K562 (cell line): ENCODE measurements at regions not wholly inside any gene's neighbourhood (a gene's known extent, or its start where the extent isn't known, plus 50 kb on each side); places are given as distances from the start of the nearest gene placed in this dataset.

Experiments used
- ATAC-seq: fragments of 200-7000 bp; cut with Tn5 transposase; 3 replicates; pipeline ENCODE4 v1.9.1; 2020; ENCODE audit warnings: moderate library complexity
- BruUV-seq: library from RNA; stranded (reverse); fragments of 400-500 nt; replicated peaks from 2 replicates; lab custom pipeline; 2021; lab: Mats Ljungman, UMichigan
- CTCF ChIA-PET: fragments of 300-600 bp; formaldehyde crosslinking; extraction: SDS; loops from one replicate; lab custom pipeline; 2021; ENCODE audit warnings: low intra/inter-chr PET ratio; lab: Yijun Ruan, JAX
- POLR2A ChIA-PET: fragments of 300-600, 350-650 bp; sonication (Branson Sonifier 250); formaldehyde crosslinking; extraction: SDS; loops from one replicate; lab custom pipeline; 2021; ENCODE audit warnings: antibody characterized with exemption, inconsistent platforms; lab: Yijun Ruan, JAX
- DNase-seq, 4 experiments: peaks; one replicate each; pipeline versions ENCODE4 v3.0.0 to v3.0.0-alpha.2; 2011 to 2018; ENCODE audit warnings: low spot score in 3 of 4, mixed read lengths in 3 of 4; ENCODE audit errors: extremely low read depth in 1 of 4
- FAIRE-seq: peaks from 2 replicates; lab custom pipeline; 2011; peaks lifted over from hg19 to GRCh38; lab: Jason Lieb, UNC
- H2AFZ ChIP-seq: 2 replicates; pipeline ENCODE4 v1.6.0; 2011; ENCODE audit warnings: low read depth, low read length, control low read depth, inconsistent platforms
- H3K27ac ChIP-seq: fragments of 200-600 bp; 3 replicates; pipeline ENCODE4 v1.8.0; 2011; ENCODE audit warnings: low read depth, mild to moderate bottlenecking, control low read depth, inconsistent platforms, low read length, moderate library complexity, mixed read lengths; ENCODE audit errors: extremely low read depth
- H3K27me3 ChIP-seq, 2 experiments: fragments of 300-600 bp in 1 of 2; 2 replicates in 1 of 2; 3 replicates in 1 of 2; pipeline versions ENCODE4 v1.6.0 to v1.8.0; 2011; ENCODE audit warnings: inconsistent platforms in 2 of 2, low read length in 2 of 2, mild to moderate bottlenecking in 1 of 2, mixed read lengths in 1 of 2, moderate library complexity in 1 of 2; ENCODE audit not compliant: control insufficient read depth in 2 of 2, insufficient read depth in 2 of 2
- H3K36me3 ChIP-seq: fragments of 300-600 bp; 3 replicates; pipeline ENCODE4 v1.8.0; 2011; ENCODE audit warnings: mild to moderate bottlenecking, low read length, inconsistent platforms; ENCODE audit not compliant: control insufficient read depth, insufficient read depth
- H3K4me1 ChIP-seq, 2 experiments: fragments of 200-600 bp in 1 of 2; replicated peaks in 1 of 2; 2 replicates in 1 of 2; 3 replicates in 1 of 2; pipeline versions ENCODE4 v1.5.1 to v1.8.0; 2011; ENCODE audit warnings: inconsistent platforms in 2 of 2, low read length in 2 of 2, mild to moderate bottlenecking in 1 of 2, mixed read lengths in 1 of 2, moderate library complexity in 1 of 2; ENCODE audit not compliant: control insufficient read depth in 2 of 2, insufficient read depth in 2 of 2
- H3K4me2 ChIP-seq: 2 replicates; pipeline ENCODE4 v1.6.1; 2011; ENCODE audit warnings: low read length, control low read depth, inconsistent platforms, mixed read lengths; ENCODE audit not compliant: insufficient read depth
- H3K4me3 ChIP-seq: fragments of 200-600 bp; sonication (generic), shearing (Covaris generic); 2 replicates; pipeline ENCODE4 v1.5.1; 2016; ENCODE audit warnings: control low read depth, inconsistent platforms
- H3K79me2 ChIP-seq: fragments of 200-600 bp; 3 replicates; pipeline ENCODE4 v1.8.0; 2011; ENCODE audit warnings: low read length, inconsistent platforms; ENCODE audit not compliant: control insufficient read depth, insufficient read depth
- H3K9ac ChIP-seq, 2 experiments: 2 replicates each; pipeline versions ENCODE4 v1.6.0 to v1.6.1; 2011; ENCODE audit warnings: low read depth in 2 of 2, low read length in 2 of 2, control low read depth in 1 of 2, inconsistent platforms in 1 of 2, mild to moderate bottlenecking in 1 of 2, mixed read lengths in 1 of 2; ENCODE audit not compliant: insufficient read depth in 1 of 2
- H3K9me1 ChIP-seq: one replicate; pipeline ENCODE4 v1.6.0; 2011; ENCODE audit warnings: inconsistent platforms, mild to moderate bottlenecking, low read length, moderate library complexity; ENCODE audit not compliant: control insufficient read depth, insufficient read depth
- H3K9me3 ChIP-seq: replicated peaks from 2 replicates; pipeline ENCODE4 v1.5.1; 2011; ENCODE audit warnings: low read depth, low read length, inconsistent platforms; ENCODE audit not compliant: control insufficient read depth, insufficient read depth
- H4K20me1 ChIP-seq: replicated peaks from 2 replicates; pipeline ENCODE4 v1.6.1; 2011; ENCODE audit warnings: low read length, inconsistent platforms, mixed read lengths; ENCODE audit not compliant: control insufficient read depth, insufficient read depth
- CBX5 ChIP-seq: IDR thresholded peaks from 2 replicates; pipeline ENCODE4 v1.6.1; 2014; ENCODE audit warnings: low read depth, borderline replicate concordance
- HNRNPK ChIP-seq: fragments of 200-400 bp; formaldehyde crosslinking; IDR thresholded peaks from one replicate; pipeline ENCODE4 v1.6.1; 2018; ENCODE audit warnings: mild to moderate bottlenecking, low read depth, low read length; ENCODE audit not compliant: poor library complexity, severe bottlenecking
- NR1H2 ChIP-seq: sonication (generic); formaldehyde crosslinking; IDR thresholded peaks from 2 replicates; pipeline ENCODE4 v1.4.0; 2020; ENCODE audit warnings: mild to moderate bottlenecking, missing genetic modification reagents
- POU5F1 ChIP-seq: fragments of 150-350 bp; IDR thresholded peaks from 2 replicates; pipeline ENCODE4 v1.6.1; 2014; ENCODE audit warnings: borderline replicate concordance, low read length, low read depth, mild to moderate bottlenecking; ENCODE audit not compliant: partially characterized antibody
- SUPT5H ChIP-seq: fragments of 450-650 bp; IDR thresholded peaks from 2 replicates; pipeline ENCODE4 v1.6.1; 2016
- ZBTB33 ChIP-seq: sonication (generic); formaldehyde crosslinking; IDR thresholded peaks from 2 replicates; pipeline ENCODE4 v1.8.1; 2023; ENCODE audit warnings: mild to moderate bottlenecking, missing genetic modification reagents
- ZNF584 ChIP-seq: fragments of 200-800 bp; sonication (Bioruptor generic); IDR thresholded peaks from 2 replicates; pipeline ENCODE4 v1.6.1; 2016; ENCODE audit warnings: low read depth, mild to moderate bottlenecking, missing genetic modification characterization, missing compliant biosample characterization
- ZNF764 ChIP-seq: fragments of 250-450 bp; sonication (Bioruptor Pico); IDR thresholded peaks from 2 replicates; pipeline ENCODE4 v1.4.0; 2020; ENCODE audit warnings: low read depth, mild to moderate bottlenecking, moderate library complexity
- ZNF77 ChIP-seq: fragments of 250-450 bp; sonication (Bioruptor Pico); IDR thresholded peaks from 2 replicates; pipeline ENCODE4 v1.5.0; 2020
- whole genome bisulfite sequencing: fragments of 100-300 bp; shearing (Covaris generic); methylation state at CpG from one replicate; pipeline ENCODE4 v1.1.6; 2016; ENCODE audit warnings: low coverage, mixed read lengths; ENCODE audit not compliant: insufficient coverage; ENCODE audit errors: missing lambda C conversion rate; 5-methylcytosine and 5-hydroxymethylcytosine counted together
- in situ Hi-C: fragments of 300-500 bp; cut with MboI; formaldehyde crosslinking; loops from 4 replicates; pipeline ENCODE4 v1.15.0; 2018; ENCODE audit warnings: inconsistent platforms, mixed read lengths
- intact Hi-C: fragments of 100-400 bp; cut with micrococcal nuclease; formaldehyde crosslinking; loops from 2 replicates; pipeline ENCODE4 v1.14.2; 2022
- TF ChIP-seq, protein P1 (sequence below): fragments of 450-650 bp; formaldehyde crosslinking; IDR thresholded peaks from 2 replicates; pipeline ENCODE4 v1.4.0; 2020; ENCODE audit warnings: mild to moderate bottlenecking, moderate library complexity
- TF ChIP-seq, protein P2 (sequence below): fragments of 250-450 bp; sonication (Bioruptor Pico); IDR thresholded peaks from 2 replicates; pipeline ENCODE4 v1.5.0; 2021; ENCODE audit warnings: mild to moderate bottlenecking, moderate library complexity
- TF ChIP-seq, protein P3 (sequence below): conservative IDR thresholded peaks from 2 replicates; pipeline ENCODE4 v1.6.1; 2011; ENCODE audit warnings: low read depth, mild to moderate bottlenecking, low read length; ENCODE audit not compliant: control insufficient read depth

DNA sequence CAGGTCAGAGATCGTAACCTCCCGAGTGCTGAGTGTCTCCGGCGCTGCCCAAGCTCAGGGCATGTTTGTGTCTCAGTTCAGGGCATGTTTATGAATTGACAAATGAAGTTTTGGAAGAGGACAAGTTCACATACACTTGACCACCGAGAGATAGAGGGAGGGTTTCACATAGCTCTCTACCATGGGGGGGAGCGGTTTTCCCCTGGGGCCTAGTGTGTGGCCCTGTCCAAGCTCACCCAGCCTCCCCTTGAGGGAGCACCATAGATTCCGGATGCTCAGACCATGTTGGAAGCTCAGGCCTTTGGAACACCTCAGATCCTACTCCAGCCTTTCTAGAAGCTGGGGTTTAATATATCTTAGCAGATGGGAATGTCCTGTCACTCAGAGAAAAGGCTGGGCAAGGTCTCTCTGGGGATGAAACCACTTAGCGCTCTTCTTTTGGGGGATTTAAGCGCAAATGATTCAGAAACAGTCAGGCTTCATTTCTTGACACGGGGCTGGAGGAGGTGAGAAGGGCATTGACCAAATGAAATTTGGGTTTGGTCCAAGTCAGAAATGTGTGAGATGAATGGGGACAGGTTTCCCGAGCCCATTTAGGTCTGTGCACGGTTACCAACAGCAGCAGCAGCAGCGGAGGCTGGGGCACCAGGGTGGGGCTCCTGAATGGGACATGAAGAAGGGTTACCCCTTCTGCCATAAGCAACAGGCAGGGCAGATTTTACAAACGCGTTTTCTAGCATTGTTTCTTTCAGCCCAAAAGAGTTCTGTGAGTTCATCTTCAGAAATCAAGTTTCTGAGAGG, 96.6 kb downstream of the METRNL start:
- 0 out of 2 replicates have a peak, but pooled peaks cover 6% of the 10 kb centered on the region for H4K20me1 ChIP-seq
- no peak for DNase-seq
- no TSS peak for BruUV-seq
- no peaks in the 10 kb centered on the region for H3K9me3 ChIP-seq
- no peak for ATAC-seq
- no peak overlapping the region for H3K4me3 ChIP-seq
- no peak overlapping the region for H3K27ac ChIP-seq
- WGBS, result 8% methylated on average over 15 of the region's 15 CpGs
- FAIRE-seq, result no peak
- no peak overlapping the region for H3K9ac ChIP-seq
- H2AFZ ChIP-seq, result no peak overlapping the region
- H3K9me1 ChIP-seq, result no peaks in the 10 kb centered on the region
- no peaks in the 10 kb centered on the region for H3K36me3 ChIP-seq
- no peak overlapping the region for H3K4me2 ChIP-seq
- intact Hi-C loops, result no loop called here
- POLR2A ChIA-PET, result interaction anchor here (0.6 kb wide), 1 partner anchor 488 kb away, joined by 3 read pairs; no protein-coding TSS in a partner anchor
- CTCF ChIA-PET, result no interaction called here
- H3K4me1 ChIP-seq, result peaks cover 0 to 20% of the 10 kb centered on the region in 2 experiments; a peak in 2 of 5 replicates
- in situ Hi-C loops, result no loop called here
- H3K27me3 ChIP-seq, result peaks cover 48 to 86% of the 10 kb centered on the region in 2 experiments; a peak in 4 of 5 replicates
- H3K79me2 ChIP-seq, result no peaks in the 10 kb centered on the region
- no peak for TF ChIP-seq SUPT5H
- TF ChIP-seq, protein P1, sequence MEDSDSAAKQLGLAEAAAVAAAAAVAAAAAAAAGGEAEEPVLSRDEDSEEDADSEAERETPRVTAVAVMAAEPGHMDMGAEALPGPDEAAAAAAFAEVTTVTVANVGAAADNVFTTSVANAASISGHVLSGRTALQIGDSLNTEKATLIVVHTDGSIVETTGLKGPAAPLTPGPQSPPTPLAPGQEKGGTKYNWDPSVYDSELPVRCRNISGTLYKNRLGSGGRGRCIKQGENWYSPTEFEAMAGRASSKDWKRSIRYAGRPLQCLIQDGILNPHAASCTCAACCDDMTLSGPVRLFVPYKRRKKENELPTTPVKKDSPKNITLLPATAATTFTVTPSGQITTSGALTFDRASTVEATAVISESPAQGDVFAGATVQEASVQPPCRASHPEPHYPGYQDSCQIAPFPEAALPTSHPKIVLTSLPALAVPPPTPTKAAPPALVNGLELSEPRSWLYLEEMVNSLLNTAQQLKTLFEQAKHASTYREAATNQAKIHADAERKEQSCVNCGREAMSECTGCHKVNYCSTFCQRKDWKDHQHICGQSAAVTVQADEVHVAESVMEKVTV (CRISPR knock-in tag), result no peak
- TF ChIP-seq, protein P2, sequence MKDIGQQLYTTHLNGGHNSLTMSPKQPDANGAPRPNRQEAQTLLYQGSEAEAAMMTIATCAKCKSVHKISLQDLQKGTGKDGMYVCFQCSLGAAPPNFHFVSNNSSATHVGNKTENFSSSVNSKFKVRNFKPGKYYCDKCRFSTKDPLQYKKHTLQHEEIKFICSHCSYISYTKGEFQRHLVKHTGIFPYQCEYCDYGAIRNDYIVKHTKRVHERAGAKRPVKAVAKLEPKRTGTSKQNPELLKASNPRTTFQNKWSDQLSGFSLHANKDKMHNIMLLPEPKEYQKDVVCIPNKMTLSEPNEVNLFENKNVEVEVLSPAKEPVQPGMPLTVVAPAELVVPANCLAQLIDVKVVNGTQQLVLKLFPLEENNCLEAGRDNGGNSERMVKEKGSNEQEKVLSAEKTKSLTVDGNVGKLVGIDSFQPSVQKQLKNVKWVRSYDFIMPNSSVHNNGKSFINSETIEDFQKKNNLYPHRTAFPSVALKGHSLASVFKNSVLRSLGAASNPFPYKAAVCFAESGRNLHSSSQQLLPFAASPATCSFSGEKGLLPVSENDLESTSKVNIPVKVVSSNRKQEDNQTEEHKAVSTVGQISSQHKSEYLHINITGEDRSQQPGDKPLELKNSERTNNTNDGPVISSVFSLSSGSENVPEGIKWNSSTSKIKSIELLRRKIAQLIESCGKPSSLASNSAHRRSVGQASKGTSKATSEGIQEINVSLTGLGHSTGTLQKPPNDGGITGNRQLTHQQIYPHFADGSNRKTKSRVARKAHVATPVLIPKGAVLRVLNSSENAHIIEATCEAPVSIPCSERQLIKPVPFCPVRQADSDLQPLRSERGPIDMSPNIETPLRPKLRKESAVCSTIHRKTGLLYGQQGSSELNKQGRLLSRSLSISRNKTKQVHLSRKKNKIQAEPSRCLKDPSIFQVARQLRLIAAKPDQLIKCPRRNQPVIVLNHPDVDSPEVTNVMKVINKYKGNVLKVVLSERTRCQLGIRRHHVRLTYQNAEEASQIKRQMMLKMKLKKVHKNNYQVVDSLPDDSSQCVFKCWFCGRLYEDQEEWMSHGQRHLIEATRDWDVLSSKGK, result no peak
- no peak for TF ChIP-seq NR1H2 (CRISPR knock-in tag)
- no peak for TF ChIP-seq CBX5
- TF ChIP-seq ZNF584 (CRISPR knock-in tag), result no peak
- TF ChIP-seq POU5F1, result no peak
- TF ChIP-seq, protein P3, sequence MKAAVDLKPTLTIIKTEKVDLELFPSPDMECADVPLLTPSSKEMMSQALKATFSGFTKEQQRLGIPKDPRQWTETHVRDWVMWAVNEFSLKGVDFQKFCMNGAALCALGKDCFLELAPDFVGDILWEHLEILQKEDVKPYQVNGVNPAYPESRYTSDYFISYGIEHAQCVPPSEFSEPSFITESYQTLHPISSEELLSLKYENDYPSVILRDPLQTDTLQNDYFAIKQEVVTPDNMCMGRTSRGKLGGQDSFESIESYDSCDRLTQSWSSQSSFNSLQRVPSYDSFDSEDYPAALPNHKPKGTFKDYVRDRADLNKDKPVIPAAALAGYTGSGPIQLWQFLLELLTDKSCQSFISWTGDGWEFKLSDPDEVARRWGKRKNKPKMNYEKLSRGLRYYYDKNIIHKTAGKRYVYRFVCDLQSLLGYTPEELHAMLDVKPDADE, result no peak
- TF ChIP-seq ZBTB33, result no peak
- TF ChIP-seq ZNF77 (CRISPR knock-in tag), result no peak
- no peak for TF ChIP-seq HNRNPK
- TF ChIP-seq ZNF764 (CRISPR knock-in tag), result no peak
